ENCODE measurements at regions not wholly inside any gene's neighbourhood (a gene's known extent, or its start where the extent isn't known, plus 50 kb on each side); places are given as distances from the start of the nearest gene placed in this dataset.

DNA sequence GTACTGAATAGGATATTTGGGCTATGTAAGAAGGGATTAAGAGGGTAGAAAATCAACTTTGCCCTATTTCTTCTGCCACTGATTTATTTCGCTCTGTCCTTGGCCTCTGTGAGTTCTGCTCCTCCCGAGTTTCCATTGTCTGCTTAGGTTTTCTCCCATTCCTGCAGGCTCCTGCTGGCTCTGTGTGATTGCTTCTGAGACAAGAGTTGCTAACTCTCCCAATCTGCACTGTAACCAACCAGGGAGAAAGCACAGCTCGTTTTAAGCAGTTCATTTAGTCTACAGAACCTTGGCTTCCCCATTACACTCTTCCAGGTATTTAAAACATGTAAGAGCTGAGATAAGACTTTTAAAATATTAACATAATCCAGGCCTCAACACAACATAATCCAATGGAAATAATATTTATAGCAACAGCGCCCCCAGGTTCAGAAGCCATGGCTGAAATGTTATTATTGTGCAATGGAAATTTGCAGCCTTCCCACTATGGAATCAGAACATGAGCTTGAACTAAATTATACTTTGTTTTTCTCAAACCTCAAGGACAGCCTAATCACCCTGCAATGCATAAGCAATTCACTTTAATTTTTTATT lies 203.5 kb downstream of the ERCC6L2 start:
- TF ChIP-seq, protein P1, sequence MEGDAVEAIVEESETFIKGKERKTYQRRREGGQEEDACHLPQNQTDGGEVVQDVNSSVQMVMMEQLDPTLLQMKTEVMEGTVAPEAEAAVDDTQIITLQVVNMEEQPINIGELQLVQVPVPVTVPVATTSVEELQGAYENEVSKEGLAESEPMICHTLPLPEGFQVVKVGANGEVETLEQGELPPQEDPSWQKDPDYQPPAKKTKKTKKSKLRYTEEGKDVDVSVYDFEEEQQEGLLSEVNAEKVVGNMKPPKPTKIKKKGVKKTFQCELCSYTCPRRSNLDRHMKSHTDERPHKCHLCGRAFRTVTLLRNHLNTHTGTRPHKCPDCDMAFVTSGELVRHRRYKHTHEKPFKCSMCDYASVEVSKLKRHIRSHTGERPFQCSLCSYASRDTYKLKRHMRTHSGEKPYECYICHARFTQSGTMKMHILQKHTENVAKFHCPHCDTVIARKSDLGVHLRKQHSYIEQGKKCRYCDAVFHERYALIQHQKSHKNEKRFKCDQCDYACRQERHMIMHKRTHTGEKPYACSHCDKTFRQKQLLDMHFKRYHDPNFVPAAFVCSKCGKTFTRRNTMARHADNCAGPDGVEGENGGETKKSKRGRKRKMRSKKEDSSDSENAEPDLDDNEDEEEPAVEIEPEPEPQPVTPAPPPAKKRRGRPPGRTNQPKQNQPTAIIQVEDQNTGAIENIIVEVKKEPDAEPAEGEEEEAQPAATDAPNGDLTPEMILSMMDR (conservative IDR thresholded peaks at IDR 0.05) = no peak; the same call in 1 of the 2 replicates
- no peak for TF ChIP-seq ZFX (IDR thresholded peaks at IDR 0.05)

Measured in C4-2B (cell line).